HepG2 (cell line): ENCODE measurements at regions not wholly inside any gene's neighbourhood (a gene's known extent, or its start where the extent isn't known, plus 50 kb on each side); places are given as distances from the start of the nearest gene placed in this dataset.
A peak's percentile ranks its signal among the peaks of the same experiment; 100 is the strongest.

Experiments used
- HCFC1 ChIP-seq: fragments of 150-350 bp; IDR thresholded peaks from 2 replicates; pipeline ENCODE4 v1.6.1; 2014; ENCODE audit warnings: low read depth, low read length
- HNRNPLL ChIP-seq: fragments of 200-400 bp; formaldehyde crosslinking; IDR thresholded peaks from 2 replicates; pipeline ENCODE4 v1.6.1; 2017; ENCODE audit warnings: mild to moderate bottlenecking, low read depth, low read length; ENCODE audit not compliant: poor library complexity, severe bottlenecking
- KAT7 ChIP-seq: IDR thresholded peaks from 2 replicates; pipeline ENCODE4 v1.6.1; 2018; ENCODE audit warnings: borderline replicate concordance, missing compliant biosample characterization
- KLF11 ChIP-seq: IDR thresholded peaks from 2 replicates; pipeline ENCODE4 v1.6.1; 2016; ENCODE audit warnings: missing compliant biosample characterization
- KMT2A ChIP-seq: sonication (generic); formaldehyde crosslinking; IDR thresholded peaks from 2 replicates; pipeline ENCODE4 v1.4.0; 2020; ENCODE audit warnings: missing genetic modification reagents
- MAF1 ChIP-seq: sonication (generic); formaldehyde crosslinking; IDR thresholded peaks from 2 replicates; pipeline ENCODE4 v1.5.0; 2020; ENCODE audit warnings: missing genetic modification reagents, borderline replicate concordance
- NFKB2 ChIP-seq: sonication (generic); formaldehyde crosslinking; IDR thresholded peaks from 2 replicates; pipeline ENCODE4 v1.4.0; 2020; ENCODE audit warnings: missing genetic modification reagents, borderline replicate concordance
- RAD21 ChIP-seq: fragments of 450-650 bp; formaldehyde crosslinking; IDR thresholded peaks from 2 replicates; pipeline ENCODE4 v1.5.0; 2020; ENCODE audit warnings: mild to moderate bottlenecking
- TBX2 ChIP-seq: sonication (generic); formaldehyde crosslinking; IDR thresholded peaks from 2 replicates; pipeline ENCODE4 v1.5.0; 2020; ENCODE audit warnings: missing genetic modification reagents, mild to moderate bottlenecking, borderline replicate concordance
- TEAD3 ChIP-seq: optimal IDR thresholded peaks from 2 replicates; pipeline ENCODE3; 2016; ENCODE audit warnings: borderline replicate concordance
- TGIF2 ChIP-seq: IDR thresholded peaks from 2 replicates; pipeline ENCODE4 v1.6.1; 2016; ENCODE audit warnings: control low read depth, missing compliant biosample characterization
- ZFP90 ChIP-seq: sonication (generic); formaldehyde crosslinking; IDR thresholded peaks from 2 replicates; pipeline ENCODE4 v1.8.0; 2022; ENCODE audit warnings: missing genetic modification reagents, mild to moderate bottlenecking, inconsistent platforms, borderline replicate concordance
- ZNF383 ChIP-seq: sonication (generic); formaldehyde crosslinking; IDR thresholded peaks from 2 replicates; pipeline ENCODE4 v1.4.0; 2020; ENCODE audit warnings: missing genetic modification reagents, mild to moderate bottlenecking, borderline replicate concordance
- ZNF615 ChIP-seq: sonication (generic); formaldehyde crosslinking; IDR thresholded peaks from 2 replicates; pipeline ENCODE4 v1.5.0; 2020; ENCODE audit warnings: mild to moderate bottlenecking, missing genetic modification reagents, borderline replicate concordance
- ZNF749 ChIP-seq: sonication (generic); formaldehyde crosslinking; IDR thresholded peaks from 2 replicates; pipeline ENCODE4 v1.8.0; 2022; ENCODE audit warnings: mild to moderate bottlenecking, missing genetic modification reagents, moderate library complexity, borderline replicate concordance
- ZSCAN21 ChIP-seq: sonication (generic); formaldehyde crosslinking; IDR thresholded peaks from 2 replicates; pipeline ENCODE4 v1.8.0; 2022; ENCODE audit warnings: mild to moderate bottlenecking, missing genetic modification reagents, moderate library complexity, borderline replicate concordance
- TF ChIP-seq, protein P1 (sequence below): sonication (generic); formaldehyde crosslinking; IDR thresholded peaks from 2 replicates; pipeline ENCODE4 v1.8.1; 2023; ENCODE audit warnings: mild to moderate bottlenecking, missing genetic modification reagents
- TF ChIP-seq, protein P2 (sequence below), 2 experiments: sonication (generic) in 1 of 2; formaldehyde crosslinking in 1 of 2; IDR thresholded peaks; 2 replicates each; pipeline versions ENCODE4 v1.4.0 to v1.6.1; 2018 to 2020; ENCODE audit warnings: missing genetic modification reagents in 2 of 2, borderline replicate concordance in 1 of 2, low read depth in 1 of 2, mild to moderate bottlenecking in 1 of 2, missing biosample characterization in 1 of 2
- TF ChIP-seq, protein P3 (sequence below): sonication (generic); formaldehyde crosslinking; IDR thresholded peaks from 2 replicates; pipeline ENCODE4 v1.8.1; 2023; ENCODE audit warnings: mild to moderate bottlenecking, moderate library complexity, missing genetic modification reagents
- TF ChIP-seq, protein P4 (sequence below): sonication (generic); formaldehyde crosslinking; IDR thresholded peaks from 2 replicates; pipeline ENCODE4 v1.4.0; 2020; ENCODE audit warnings: missing genetic modification reagents
- TF ChIP-seq, protein P5 (sequence below): sonication (generic); formaldehyde crosslinking; IDR thresholded peaks from 2 replicates; pipeline ENCODE4 v1.4.0; 2020; ENCODE audit warnings: mild to moderate bottlenecking, missing genetic modification reagents

DNA sequence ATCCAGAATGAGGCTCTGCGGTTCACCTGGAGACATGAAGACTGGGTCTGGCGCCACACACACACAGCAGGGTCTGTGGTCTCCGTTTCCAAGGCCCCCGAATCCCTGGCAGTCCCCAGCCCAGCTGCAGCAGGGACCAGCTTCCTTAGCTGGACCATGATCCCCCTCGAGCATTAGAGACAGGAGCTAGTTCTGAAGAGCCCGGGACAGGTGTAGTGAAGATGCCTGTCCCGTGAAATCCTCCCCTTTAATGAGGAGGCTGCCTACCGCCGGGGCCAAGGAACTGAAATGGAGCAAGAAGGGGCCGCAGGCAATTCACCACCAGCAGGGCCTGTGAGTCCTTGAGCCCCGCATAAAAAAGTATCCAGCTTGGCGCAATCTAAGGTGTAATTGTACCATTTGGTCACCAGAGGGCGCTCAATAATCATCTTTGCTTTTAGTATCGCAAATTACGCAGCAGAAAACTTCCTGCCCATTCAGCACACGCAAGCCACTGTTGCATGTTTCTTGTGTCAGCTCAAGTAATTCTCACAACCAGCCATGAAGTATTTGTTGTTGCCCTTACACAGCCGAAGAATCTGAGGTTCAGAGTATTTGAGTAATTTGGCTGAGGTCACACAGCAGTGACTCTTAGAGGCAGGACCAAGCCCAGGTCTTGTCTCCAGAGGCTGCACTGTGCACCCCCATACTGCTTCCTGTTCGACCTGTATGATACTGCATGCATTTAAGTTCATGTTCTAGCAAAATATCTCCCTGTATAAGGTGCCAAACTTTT is 54.3 kb upstream of the PPP2R5C start (continued):
- TF ChIP-seq HNRNPLL = peak; percentile 14
- TF ChIP-seq, protein P1, sequence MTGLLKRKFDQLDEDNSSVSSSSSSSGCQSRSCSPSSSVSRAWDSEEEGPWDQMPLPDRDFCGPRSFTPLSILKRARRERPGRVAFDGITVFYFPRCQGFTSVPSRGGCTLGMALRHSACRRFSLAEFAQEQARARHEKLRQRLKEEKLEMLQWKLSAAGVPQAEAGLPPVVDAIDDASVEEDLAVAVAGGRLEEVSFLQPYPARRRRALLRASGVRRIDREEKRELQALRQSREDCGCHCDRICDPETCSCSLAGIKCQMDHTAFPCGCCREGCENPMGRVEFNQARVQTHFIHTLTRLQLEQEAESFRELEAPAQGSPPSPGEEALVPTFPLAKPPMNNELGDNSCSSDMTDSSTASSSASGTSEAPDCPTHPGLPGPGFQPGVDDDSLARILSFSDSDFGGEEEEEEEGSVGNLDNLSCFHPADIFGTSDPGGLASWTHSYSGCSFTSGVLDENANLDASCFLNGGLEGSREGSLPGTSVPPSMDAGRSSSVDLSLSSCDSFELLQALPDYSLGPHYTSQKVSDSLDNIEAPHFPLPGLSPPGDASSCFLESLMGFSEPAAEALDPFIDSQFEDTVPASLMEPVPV (CRISPR knock-in tag) = no peak
- no peak for TF ChIP-seq TGIF2 (CRISPR knock-in tag)
- TF ChIP-seq ZNF383 (CRISPR knock-in tag) = no peak; the same call in 1 of the 2 replicates
- 0 out of 2 replicates have a peak, but pooled peaks have one; percentile 8 for TF ChIP-seq ZFP90
- TF ChIP-seq KAT7 (CRISPR knock-in tag) = no peak
- TF ChIP-seq ZNF615 = no peak
- TF ChIP-seq TBX2 = no peak
- TF ChIP-seq, protein P2, sequence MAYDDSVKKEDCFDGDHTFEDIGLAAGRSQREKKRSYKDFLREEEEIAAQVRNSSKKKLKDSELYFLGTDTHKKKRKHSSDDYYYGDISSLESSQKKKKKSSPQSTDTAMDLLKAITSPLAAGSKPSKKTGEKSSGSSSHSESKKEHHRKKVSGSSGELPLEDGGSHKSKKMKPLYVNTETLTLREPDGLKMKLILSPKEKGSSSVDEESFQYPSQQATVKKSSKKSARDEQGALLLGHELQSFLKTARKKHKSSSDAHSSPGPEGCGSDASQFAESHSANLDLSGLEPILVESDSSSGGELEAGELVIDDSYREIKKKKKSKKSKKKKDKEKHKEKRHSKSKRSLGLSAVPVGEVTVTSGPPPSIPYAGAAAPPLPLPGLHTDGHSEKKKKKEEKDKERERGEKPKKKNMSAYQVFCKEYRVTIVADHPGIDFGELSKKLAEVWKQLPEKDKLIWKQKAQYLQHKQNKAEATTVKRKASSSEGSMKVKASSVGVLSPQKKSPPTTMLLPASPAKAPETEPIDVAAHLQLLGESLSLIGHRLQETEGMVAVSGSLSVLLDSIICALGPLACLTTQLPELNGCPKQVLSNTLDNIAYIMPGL (CRISPR knock-in tag; IDR thresholded peaks at IDR 0.05; ENCODE audit: borderline replicate concordance in 1 of 2, low read depth in 1 of 2) = peak; percentile 25 to 69; a peak in 3 of 4 replicates
- no peak for TF ChIP-seq TEAD3 (CRISPR knock-in tag)
- TF ChIP-seq HCFC1 = no peak
- TF ChIP-seq NFKB2 (CRISPR knock-in tag) = no peak
- no peak for TF ChIP-seq KMT2A (CRISPR knock-in tag)
- TF ChIP-seq, protein P3, sequence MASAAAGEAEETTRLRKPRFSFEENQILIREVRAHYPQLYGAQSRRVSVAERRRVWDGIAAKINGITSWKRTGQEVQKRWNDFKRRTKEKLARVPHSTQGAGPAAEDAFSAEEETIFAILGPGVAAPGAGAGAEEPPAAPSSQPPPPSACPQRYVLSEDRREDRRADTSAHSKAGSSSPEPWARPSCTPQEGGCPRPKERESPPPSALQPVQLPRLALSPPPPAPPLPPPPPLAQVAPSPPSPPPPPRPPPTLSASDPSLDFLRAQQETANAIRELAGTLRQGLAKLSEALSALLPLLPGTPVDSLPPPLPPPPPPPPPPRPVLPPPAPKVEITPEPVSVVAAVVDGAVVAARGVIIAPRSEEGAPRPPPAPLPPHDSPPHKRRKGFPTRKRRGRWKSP (CRISPR knock-in tag) = 0 out of 2 replicates have a peak, but pooled peaks have one; percentile 36
- TF ChIP-seq MAF1 (CRISPR knock-in tag) = no peak
- no peak for TF ChIP-seq ZNF749 (CRISPR knock-in tag)
- TF ChIP-seq KLF11 = no peak
- TF ChIP-seq, protein P4, sequence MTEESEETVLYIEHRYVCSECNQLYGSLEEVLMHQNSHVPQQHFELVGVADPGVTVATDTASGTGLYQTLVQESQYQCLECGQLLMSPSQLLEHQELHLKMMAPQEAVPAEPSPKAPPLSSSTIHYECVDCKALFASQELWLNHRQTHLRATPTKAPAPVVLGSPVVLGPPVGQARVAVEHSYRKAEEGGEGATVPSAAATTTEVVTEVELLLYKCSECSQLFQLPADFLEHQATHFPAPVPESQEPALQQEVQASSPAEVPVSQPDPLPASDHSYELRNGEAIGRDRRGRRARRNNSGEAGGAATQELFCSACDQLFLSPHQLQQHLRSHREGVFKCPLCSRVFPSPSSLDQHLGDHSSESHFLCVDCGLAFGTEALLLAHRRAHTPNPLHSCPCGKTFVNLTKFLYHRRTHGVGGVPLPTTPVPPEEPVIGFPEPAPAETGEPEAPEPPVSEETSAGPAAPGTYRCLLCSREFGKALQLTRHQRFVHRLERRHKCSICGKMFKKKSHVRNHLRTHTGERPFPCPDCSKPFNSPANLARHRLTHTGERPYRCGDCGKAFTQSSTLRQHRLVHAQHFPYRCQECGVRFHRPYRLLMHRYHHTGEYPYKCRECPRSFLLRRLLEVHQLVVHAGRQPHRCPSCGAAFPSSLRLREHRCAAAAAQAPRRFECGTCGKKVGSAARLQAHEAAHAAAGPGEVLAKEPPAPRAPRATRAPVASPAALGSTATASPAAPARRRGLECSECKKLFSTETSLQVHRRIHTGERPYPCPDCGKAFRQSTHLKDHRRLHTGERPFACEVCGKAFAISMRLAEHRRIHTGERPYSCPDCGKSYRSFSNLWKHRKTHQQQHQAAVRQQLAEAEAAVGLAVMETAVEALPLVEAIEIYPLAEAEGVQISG (CRISPR knock-in tag) = no peak; the same call in 1 of the 2 replicates
- peak; percentile 87 for TF ChIP-seq RAD21 (CRISPR knock-in tag)
- no peak for TF ChIP-seq ZSCAN21
- TF ChIP-seq, protein P5, sequence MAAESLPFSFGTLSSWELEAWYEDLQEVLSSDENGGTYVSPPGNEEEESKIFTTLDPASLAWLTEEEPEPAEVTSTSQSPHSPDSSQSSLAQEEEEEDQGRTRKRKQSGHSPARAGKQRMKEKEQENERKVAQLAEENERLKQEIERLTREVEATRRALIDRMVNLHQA (CRISPR knock-in tag) = no peak
